ENCODE measurements at regions not wholly inside any gene's neighbourhood (a gene's known extent, or its start where the extent isn't known, plus 50 kb on each side); places are given as distances from the start of the nearest gene placed in this dataset.

GRCh38 chr4:100852326-100852725 is 334.5 kb upstream of the EMCN start:
- intact Hi-C loops (cut with DNase I): no loop called here
- TF ChIP-seq EP300 (IDR thresholded peaks at IDR 0.05): no peak
- TF ChIP-seq, protein P1, sequence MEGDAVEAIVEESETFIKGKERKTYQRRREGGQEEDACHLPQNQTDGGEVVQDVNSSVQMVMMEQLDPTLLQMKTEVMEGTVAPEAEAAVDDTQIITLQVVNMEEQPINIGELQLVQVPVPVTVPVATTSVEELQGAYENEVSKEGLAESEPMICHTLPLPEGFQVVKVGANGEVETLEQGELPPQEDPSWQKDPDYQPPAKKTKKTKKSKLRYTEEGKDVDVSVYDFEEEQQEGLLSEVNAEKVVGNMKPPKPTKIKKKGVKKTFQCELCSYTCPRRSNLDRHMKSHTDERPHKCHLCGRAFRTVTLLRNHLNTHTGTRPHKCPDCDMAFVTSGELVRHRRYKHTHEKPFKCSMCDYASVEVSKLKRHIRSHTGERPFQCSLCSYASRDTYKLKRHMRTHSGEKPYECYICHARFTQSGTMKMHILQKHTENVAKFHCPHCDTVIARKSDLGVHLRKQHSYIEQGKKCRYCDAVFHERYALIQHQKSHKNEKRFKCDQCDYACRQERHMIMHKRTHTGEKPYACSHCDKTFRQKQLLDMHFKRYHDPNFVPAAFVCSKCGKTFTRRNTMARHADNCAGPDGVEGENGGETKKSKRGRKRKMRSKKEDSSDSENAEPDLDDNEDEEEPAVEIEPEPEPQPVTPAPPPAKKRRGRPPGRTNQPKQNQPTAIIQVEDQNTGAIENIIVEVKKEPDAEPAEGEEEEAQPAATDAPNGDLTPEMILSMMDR (IDR thresholded peaks at IDR 0.05): no peak
- no peak for TF ChIP-seq POLR2AphosphoS5 (IDR thresholded peaks at IDR 0.05)
- no peak for TF ChIP-seq POLR2A (IDR thresholded peaks at IDR 0.05)
- no peak for DNase-seq
- WGBS, 2 donors: 65 to 90% methylated on average over 1 of the region's 1 CpG
- Histone ChIP-seq H3K36me3 (no peaks in the 10 kb centered on the region), H3K4me1 (peaks cover 0 to 9% (median 8%) of the 10 kb centered on the region in 4 donors), H3K4me3 (no peak overlapping the region), H3K27me3 (no peaks in the 10 kb centered on the region), H3K9me3 (no peaks in the 10 kb centered on the region), H3K27ac (no peak overlapping the region)

DNA sequence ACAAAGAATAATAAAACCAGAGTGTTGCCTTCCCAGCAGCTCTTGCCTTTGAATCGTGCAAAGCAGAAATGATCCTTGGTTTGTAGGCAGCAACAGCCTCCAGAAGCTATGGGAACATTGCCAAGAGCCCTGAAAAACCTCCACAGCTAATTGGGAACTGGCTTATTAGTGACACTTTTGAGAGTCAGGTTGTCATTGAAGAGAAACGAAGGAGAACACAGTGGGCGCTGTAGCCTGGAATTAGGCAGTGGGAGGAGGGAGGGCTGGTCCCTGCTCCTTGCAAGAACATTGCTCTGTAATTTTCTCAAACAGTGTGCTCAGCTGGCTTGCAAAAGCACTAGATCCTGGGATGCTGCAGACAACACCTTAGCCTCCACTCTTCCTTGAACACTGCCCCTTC is 331.5 kb upstream of the EMCN start:
- TF ChIP-seq EP300 (IDR thresholded peaks at IDR 0.05) (no peak), POLR2A (IDR thresholded peaks at IDR 0.05) (no peak), POLR2AphosphoS5 (IDR thresholded peaks at IDR 0.05) (no peak)
- TF ChIP-seq, protein P1 (IDR thresholded peaks at IDR 0.05): no peak
- no peak overlapping the region for H3K27ac ChIP-seq
- no peaks in the 10 kb centered on the region for H3K36me3 ChIP-seq
- no peaks in the 10 kb centered on the region for H3K9me3 ChIP-seq
- H3K27me3 ChIP-seq: no peaks in the 10 kb centered on the region
- no peak for DNase-seq
- WGBS, 2 donors: 72 to 79% methylated on average over 3 of the region's 3 CpGs
- intact Hi-C loops (cut with DNase I): no loop called here
- peaks cover 0 to 9% (median 8%) of the 10 kb centered on the region in 4 donors for H3K4me1 ChIP-seq
- H3K4me3 ChIP-seq: no peak overlapping the region

DNA sequence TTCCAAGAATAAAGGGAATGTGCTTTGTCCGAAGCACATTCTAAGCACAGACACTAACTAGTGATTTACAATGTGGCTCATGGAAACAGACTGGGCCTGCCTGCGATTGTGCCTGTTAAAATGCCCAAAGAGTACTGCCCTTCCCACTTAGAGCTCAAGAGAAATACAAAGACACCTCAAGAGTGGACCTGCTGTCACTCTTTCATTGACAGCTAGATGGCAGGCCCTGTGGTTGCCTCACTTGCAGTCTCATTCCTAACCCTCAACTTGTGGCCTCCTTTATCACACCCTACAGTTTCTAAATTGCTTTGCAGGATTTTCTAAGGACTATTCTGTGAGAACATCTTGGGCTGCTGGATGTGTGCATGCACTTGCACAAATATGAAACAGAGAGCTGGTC is 331.0 kb upstream of the EMCN start:
- no peak for DNase-seq
- Histone ChIP-seq H3K27ac (no peak overlapping the region), H3K36me3 (no peaks in the 10 kb centered on the region), H3K9me3 (no peaks in the 10 kb centered on the region), H3K27me3 (no peaks in the 10 kb centered on the region), H3K4me3 (no peak overlapping the region), H3K4me1 (peaks cover 0 to 9% (median 8%) of the 10 kb centered on the region in 4 donors)
- intact Hi-C loops (cut with DNase I): no loop called here
- TF ChIP-seq EP300 (IDR thresholded peaks at IDR 0.05) (no peak), POLR2A (IDR thresholded peaks at IDR 0.05) (no peak), POLR2AphosphoS5 (IDR thresholded peaks at IDR 0.05) (no peak)
- TF ChIP-seq, protein P1 (IDR thresholded peaks at IDR 0.05): no peak
- WGBS, 2 donors: 83 to 86% methylated on average over 2 of the region's 2 CpGs

GRCh38 chr4:100843910-100844309 is 326.1 kb upstream of the EMCN start:
- Histone ChIP-seq H3K27ac (no peak overlapping the region), H3K9me3 (no peaks in the 10 kb centered on the region), H3K36me3 (no peaks in the 10 kb centered on the region), H3K27me3 (no peaks in the 10 kb centered on the region), H3K4me1 (peaks cover 0 to 3% (median 2%) of the 10 kb centered on the region in 4 donors), H3K4me3 (no peak overlapping the region)
- no peak for DNase-seq
- TF ChIP-seq POLR2A (IDR thresholded peaks at IDR 0.05) (no peak), EP300 (IDR thresholded peaks at IDR 0.05) (no peak), POLR2AphosphoS5 (IDR thresholded peaks at IDR 0.05) (no peak)
- TF ChIP-seq, protein P1 (IDR thresholded peaks at IDR 0.05): no peak
- intact Hi-C loops (cut with DNase I): no loop called here

DNA sequence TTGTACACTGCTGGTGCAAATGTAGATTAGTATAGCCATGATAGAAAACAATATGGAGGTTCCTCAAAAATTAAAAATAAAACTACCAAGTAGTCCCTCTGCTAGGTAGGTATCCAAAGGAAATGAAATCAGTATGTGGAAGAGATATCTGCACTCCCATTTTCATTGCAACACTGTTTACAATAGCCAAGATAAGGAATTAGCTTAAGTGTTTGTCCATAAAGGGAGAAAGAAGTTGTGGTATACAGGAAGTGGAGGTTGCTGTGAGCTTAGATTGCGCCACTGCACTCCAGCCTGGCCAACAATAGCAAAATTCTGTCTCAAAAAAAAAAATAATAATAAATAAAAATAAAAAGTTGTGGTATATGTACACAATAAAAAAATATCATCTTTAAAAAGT is 325.0 kb upstream of the EMCN start:
- Histone ChIP-seq H3K4me1 (no peaks in the 10 kb centered on the region), H3K36me3 (no peaks in the 10 kb centered on the region), H3K9me3 (no peaks in the 10 kb centered on the region), H3K4me3 (no peak overlapping the region), H3K27me3 (no peaks in the 10 kb centered on the region), H3K27ac (no peak overlapping the region)
- DNase-seq: no peak
- 83 to 94% methylated on average over 1 of the region's 1 CpG for WGBS, 2 donors
- TF ChIP-seq, protein P1 (IDR thresholded peaks at IDR 0.05): no peak
- no peak for TF ChIP-seq POLR2A (IDR thresholded peaks at IDR 0.05)
- TF ChIP-seq POLR2AphosphoS5 (IDR thresholded peaks at IDR 0.05): no peak
- intact Hi-C loops (cut with DNase I): no loop called here

Measured in sigmoid colon (tissue), 6 donors.